K562 (cell line): ENCODE measurements at regions not wholly inside any gene's neighbourhood (a gene's known extent, or its start where the extent isn't known, plus 50 kb on each side); places are given as distances from the start of the nearest gene placed in this dataset.

Experiments used
- CTBP1 ChIP-seq: fragments of 450-650 bp; IDR thresholded peaks from 2 replicates; pipeline ENCODE4 v1.6.1; 2016; ENCODE audit warnings: borderline replicate concordance
- ID3 ChIP-seq, 2 experiments: fragments of 250-450 bp in 1 of 2; fragments of 450-650 bp in 1 of 2; sonication (Bioruptor Pico) in 1 of 2; IDR thresholded peaks; 2 replicates each; pipeline versions ENCODE4 v1.6.1 to v1.8.0; 2016 to 2021; ENCODE audit warnings: mild to moderate bottlenecking in 2 of 2, moderate library complexity in 2 of 2, missing compliant biosample characterization in 1 of 2, missing genetic modification characterization in 1 of 2
- SIN3A ChIP-seq, 2 experiments: fragments of 150-350 bp in 1 of 2; IDR thresholded peaks; 2 replicates each; pipeline ENCODE4 v1.6.1; 2011 to 2016; ENCODE audit warnings: borderline replicate concordance in 2 of 2, low read depth in 2 of 2, low read length in 2 of 2, mild to moderate bottlenecking in 2 of 2, moderate library complexity in 2 of 2; ENCODE audit not compliant: control insufficient read depth in 1 of 2
- ZBED1 ChIP-seq: IDR thresholded peaks from 2 replicates; pipeline ENCODE4 v1.6.1; 2014
- ZBTB40 ChIP-seq, 2 experiments: fragments of 450-650 bp in 1 of 2; sonication (generic) in 1 of 2; formaldehyde crosslinking in 1 of 2; IDR thresholded peaks; 2 replicates each; pipeline versions ENCODE4 v1.7.1 to v1.9.0; 2016 to 2022; ENCODE audit warnings: inconsistent platforms in 1 of 2, mild to moderate bottlenecking in 1 of 2, missing genetic modification reagents in 1 of 2
- ZFP91 ChIP-seq: sonication (generic); formaldehyde crosslinking; IDR thresholded peaks from 2 replicates; pipeline ENCODE4 v1.8.0; 2022; ENCODE audit warnings: mild to moderate bottlenecking, missing genetic modification reagents
- ZNF407 ChIP-seq: fragments of 450-650 bp; IDR thresholded peaks from 2 replicates; pipeline ENCODE4 v1.6.1; 2016; ENCODE audit warnings: low read depth
- ZNF583 ChIP-seq: fragments of 250-450 bp; sonication (Bioruptor Pico); IDR thresholded peaks from 2 replicates; pipeline ENCODE4 v1.4.0; 2020

- no peak for TF ChIP-seq ZBTB40 (IDR thresholded peaks at IDR 0.05)
- no peak for TF ChIP-seq ZBTB40 (CRISPR knock-in tag; IDR thresholded peaks at IDR 0.05)
- TF ChIP-seq ZBED1 = no peak
- no peak for TF ChIP-seq ID3 (CRISPR knock-in tag; IDR thresholded peaks at IDR 0.05)
- no peak for TF ChIP-seq ID3 (tag; IDR thresholded peaks at IDR 0.05)
- TF ChIP-seq SIN3A (IDR thresholded peaks at IDR 0.05; ENCODE audit: borderline replicate concordance in 2 of 2, control insufficient read depth in 1 of 2, low read depth in 2 of 2, low read length in 2 of 2) = no peak
- TF ChIP-seq ZNF407 = no peak
- no peak for TF ChIP-seq ZNF583 (CRISPR knock-in tag)
- no peak for TF ChIP-seq CTBP1
- no peak for TF ChIP-seq ZFP91 (CRISPR knock-in tag)
Observed at GRCh38 chr16:56068314-56068713, 123.0 kb upstream of the GNAO1 start (continued).
